Amniotic stem cell (primary cell): ENCODE measurements at regions not wholly inside any gene's neighbourhood (a gene's known extent, or its start where the extent isn't known, plus 50 kb on each side); places are given as distances from the start of the nearest gene placed in this dataset.
"Not testable (repeated sequence)": the region's sequence is repeated elsewhere in the genome, so short reads cannot be mapped to it uniquely, and the experiment has no call there.

Experiments used
- DNase-seq: peaks from one replicate; lab custom pipeline; 2025; lab: John Stamatoyannopoulos, UW

GRCh38 chr2:37722971-37723370, 51.5 kb upstream of the CDC42EP3 start:
- not testable (repeated sequence) for DNase-seq

- DNase-seq, result no peak
Observed at GRCh38 chr2:37730037-37730818, 58.8 kb upstream of the CDC42EP3 start.

- not testable (repeated sequence) for DNase-seq
Observed at GRCh38 chr2:37732412-37732811, 61.0 kb upstream of the CDC42EP3 start.

- no peak for DNase-seq
Observed at GRCh38 chr2:37733251-37733650, 61.8 kb upstream of the CDC42EP3 start.

GRCh38 chr2:37733955-37734354, 62.5 kb upstream of the CDC42EP3 start:
- DNase-seq, result not testable (repeated sequence)

- peak; percentile 34 for DNase-seq
Observed at GRCh38 chr2:37734891-37735523, 63.6 kb upstream of the CDC42EP3 start.

- DNase-seq, result not testable (repeated sequence)
Observed at GRCh38 chr2:37735524-37735910, 64.1 kb upstream of the CDC42EP3 start.

GRCh38 chr2:37737507-37737906, 66.1 kb upstream of the CDC42EP3 start:
- DNase-seq, result no peak

GRCh38 chr2:37738266-37738885, 66.9 kb upstream of the CDC42EP3 start:
- DNase-seq, result no peak

- DNase-seq, result no peak
Observed at GRCh38 chr2:37739153-37739552, 67.7 kb upstream of the CDC42EP3 start.

GRCh38 chr2:37740164-37740739, 68.8 kb upstream of the CDC42EP3 start:
- no peak for DNase-seq

GRCh38 chr2:37742286-37742685, 70.8 kb upstream of the CDC42EP3 start:
- DNase-seq, result no peak

GRCh38 chr2:37744010-37744409, 72.6 kb upstream of the CDC42EP3 start:
- no peak for DNase-seq

- not testable (repeated sequence) for DNase-seq
Observed at GRCh38 chr2:37744961-37745360, 73.5 kb upstream of the CDC42EP3 start.

- DNase-seq, result not testable (repeated sequence)
Observed at GRCh38 chr2:37746011-37746410, 74.6 kb upstream of the CDC42EP3 start.

GRCh38 chr2:37746883-37747282, 75.4 kb upstream of the CDC42EP3 start:
- no peak for DNase-seq

GRCh38 chr2:37748541-37748940, 77.1 kb upstream of the CDC42EP3 start:
- DNase-seq, result no peak

GRCh38 chr2:37750286-37750685, 78.8 kb upstream of the CDC42EP3 start:
- DNase-seq, result not testable (repeated sequence)

- DNase-seq, result no peak
Observed at GRCh38 chr2:37752766-37753165, 81.3 kb upstream of the CDC42EP3 start.

GRCh38 chr2:37753758-37754157, 82.3 kb upstream of the CDC42EP3 start:
- DNase-seq, result no peak

- DNase-seq, result not testable (repeated sequence)
Observed at GRCh38 chr2:37755961-37756559, 84.6 kb upstream of the CDC42EP3 start.

- not testable (repeated sequence) for DNase-seq
Observed at GRCh38 chr2:37757456-37757855, 86.0 kb upstream of the CDC42EP3 start.
